ENCODE measurements at regions not wholly inside any gene's neighbourhood (a gene's known extent, or its start where the extent isn't known, plus 50 kb on each side); places are given as distances from the start of the nearest gene placed in this dataset.

DNA sequence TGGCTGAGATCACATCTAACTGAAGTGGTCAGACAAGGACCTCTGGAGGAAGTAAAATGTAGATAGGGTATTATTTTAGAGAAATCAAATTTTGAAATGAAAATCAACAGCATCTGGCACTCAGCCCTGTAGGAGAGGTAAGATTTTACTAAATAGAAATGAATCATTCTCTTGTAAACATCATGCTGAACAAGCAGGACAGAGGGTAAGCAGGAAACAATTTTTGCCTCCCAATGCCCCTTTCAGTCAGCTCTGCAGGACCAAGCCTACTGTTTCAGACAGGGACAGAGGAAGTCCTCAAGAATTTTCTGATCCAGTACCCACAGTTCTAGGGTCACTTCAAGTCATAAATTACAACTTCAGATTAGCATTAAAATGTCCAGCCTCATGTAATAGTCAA is 190.1 kb downstream of the ESM1 start:
- TF ChIP-seq, protein P1, sequence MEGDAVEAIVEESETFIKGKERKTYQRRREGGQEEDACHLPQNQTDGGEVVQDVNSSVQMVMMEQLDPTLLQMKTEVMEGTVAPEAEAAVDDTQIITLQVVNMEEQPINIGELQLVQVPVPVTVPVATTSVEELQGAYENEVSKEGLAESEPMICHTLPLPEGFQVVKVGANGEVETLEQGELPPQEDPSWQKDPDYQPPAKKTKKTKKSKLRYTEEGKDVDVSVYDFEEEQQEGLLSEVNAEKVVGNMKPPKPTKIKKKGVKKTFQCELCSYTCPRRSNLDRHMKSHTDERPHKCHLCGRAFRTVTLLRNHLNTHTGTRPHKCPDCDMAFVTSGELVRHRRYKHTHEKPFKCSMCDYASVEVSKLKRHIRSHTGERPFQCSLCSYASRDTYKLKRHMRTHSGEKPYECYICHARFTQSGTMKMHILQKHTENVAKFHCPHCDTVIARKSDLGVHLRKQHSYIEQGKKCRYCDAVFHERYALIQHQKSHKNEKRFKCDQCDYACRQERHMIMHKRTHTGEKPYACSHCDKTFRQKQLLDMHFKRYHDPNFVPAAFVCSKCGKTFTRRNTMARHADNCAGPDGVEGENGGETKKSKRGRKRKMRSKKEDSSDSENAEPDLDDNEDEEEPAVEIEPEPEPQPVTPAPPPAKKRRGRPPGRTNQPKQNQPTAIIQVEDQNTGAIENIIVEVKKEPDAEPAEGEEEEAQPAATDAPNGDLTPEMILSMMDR (conservative IDR thresholded peaks at IDR 0.05): no peak
- TF ChIP-seq EZH2 (IDR thresholded peaks at IDR 0.05; ENCODE audit: low read depth): no peak

All from PC-9 (cell line).